ENCODE measurements at regions not wholly inside any gene's neighbourhood (a gene's known extent, or its start where the extent isn't known, plus 50 kb on each side); places are given as distances from the start of the nearest gene placed in this dataset.

DNA sequence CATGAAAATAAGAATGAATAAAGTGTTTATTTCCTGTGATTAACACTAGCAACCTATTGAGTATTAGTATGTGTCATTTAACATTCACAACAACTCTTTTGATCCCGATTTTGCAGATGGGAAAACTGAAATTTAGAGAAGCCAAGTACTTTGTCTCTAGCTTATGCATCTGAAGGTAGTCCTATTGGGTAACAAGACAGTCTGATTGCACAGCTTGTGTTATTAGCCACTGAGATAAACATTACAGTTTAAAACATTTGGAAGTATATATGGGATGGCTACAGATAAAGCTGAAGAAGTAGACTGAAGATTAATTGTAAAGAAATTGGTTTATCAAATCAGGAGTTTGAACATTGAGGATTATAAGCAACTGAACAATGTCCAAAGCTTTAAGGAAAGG lies 99.6 kb upstream of the PDE5A start:
- Mint-ChIP-seq H3K9me3 (peaks cover 0 to 3% (median 0%) of the 10 kb centered on the region in 8 donors), H3K27me3 (no peaks in the 10 kb centered on the region), H3K36me3 (no peaks in the 10 kb centered on the region), H3K4me3 (no peak overlapping the region), H3K4me1 (no peaks in the 10 kb centered on the region), H3K27ac (no peak overlapping the region)
- Histone ChIP-seq H3K27ac (ENCODE audit: low read depth, low read length) (no peak overlapping the region), H3K9me3 (ENCODE audit: control insufficient read depth in 1 of 2, low read length in 2 of 2) (no peaks in the 10 kb centered on the region), H3K4me1 (ENCODE audit: insufficient read depth, low read length) (no peaks in the 10 kb centered on the region), H3K36me3 (ENCODE audit: insufficient read depth, low read length) (no peaks in the 10 kb centered on the region), H3K27me3 (ENCODE audit: insufficient read depth, low read length) (no peaks in the 10 kb centered on the region), H3K4me3 (ENCODE audit: low read length in 2 of 2) (no peak overlapping the region)
- intact Hi-C loops (cut with micrococcal nuclease), result no loop called here
- DNase-seq, result no peak
- ChIA-PET CTCF (ENCODE audit: partially characterized antibody) (no interaction called here), POLR2A (ENCODE audit: partially characterized antibody) (no interaction called here)

DNA sequence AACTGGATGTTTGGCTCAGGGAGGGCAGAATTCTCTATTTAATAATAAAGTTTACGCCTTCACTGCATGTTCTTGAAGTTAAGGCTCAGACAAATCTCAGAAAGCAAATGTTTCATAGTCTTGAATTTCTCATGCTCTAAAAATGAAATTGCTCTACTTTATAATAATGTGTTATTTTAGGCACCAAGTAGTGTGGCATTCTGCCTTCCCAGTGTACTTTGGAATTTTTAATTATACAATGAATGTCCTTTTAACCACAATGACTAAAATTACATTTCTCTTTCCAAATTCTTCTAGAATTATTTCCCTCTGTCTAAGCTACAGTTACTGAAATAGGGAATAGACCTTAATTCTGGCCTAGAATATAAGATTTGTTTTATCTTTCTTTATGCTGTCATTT lies 97.9 kb upstream of the PDE5A start:
- ChIA-PET POLR2A (ENCODE audit: partially characterized antibody) (no interaction called here), CTCF (ENCODE audit: partially characterized antibody) (no interaction called here)
- no peak overlapping the region for H3K4me3 Mint-ChIP-seq
- Histone ChIP-seq H3K4me3 (ENCODE audit: low read length in 2 of 2) (no peak overlapping the region), H3K9me3 (ENCODE audit: control insufficient read depth in 1 of 2, low read length in 2 of 2) (no peaks in the 10 kb centered on the region), H3K36me3 (ENCODE audit: insufficient read depth, low read length) (no peaks in the 10 kb centered on the region), H3K27ac (ENCODE audit: low read depth, low read length) (no peak overlapping the region), H3K4me1 (ENCODE audit: insufficient read depth, low read length) (no peaks in the 10 kb centered on the region), H3K27me3 (ENCODE audit: insufficient read depth, low read length) (no peaks in the 10 kb centered on the region)
- peaks cover 0 to 3% (median 0%) of the 10 kb centered on the region in 8 donors for H3K9me3 Mint-ChIP-seq
- DNase-seq, result no peak
- H3K4me1 Mint-ChIP-seq, result no peaks in the 10 kb centered on the region
- no peak overlapping the region for H3K27ac Mint-ChIP-seq
- H3K27me3 Mint-ChIP-seq, result no peaks in the 10 kb centered on the region
- H3K36me3 Mint-ChIP-seq, result no peaks in the 10 kb centered on the region
- intact Hi-C loops (cut with micrococcal nuclease), result no loop called here

DNA sequence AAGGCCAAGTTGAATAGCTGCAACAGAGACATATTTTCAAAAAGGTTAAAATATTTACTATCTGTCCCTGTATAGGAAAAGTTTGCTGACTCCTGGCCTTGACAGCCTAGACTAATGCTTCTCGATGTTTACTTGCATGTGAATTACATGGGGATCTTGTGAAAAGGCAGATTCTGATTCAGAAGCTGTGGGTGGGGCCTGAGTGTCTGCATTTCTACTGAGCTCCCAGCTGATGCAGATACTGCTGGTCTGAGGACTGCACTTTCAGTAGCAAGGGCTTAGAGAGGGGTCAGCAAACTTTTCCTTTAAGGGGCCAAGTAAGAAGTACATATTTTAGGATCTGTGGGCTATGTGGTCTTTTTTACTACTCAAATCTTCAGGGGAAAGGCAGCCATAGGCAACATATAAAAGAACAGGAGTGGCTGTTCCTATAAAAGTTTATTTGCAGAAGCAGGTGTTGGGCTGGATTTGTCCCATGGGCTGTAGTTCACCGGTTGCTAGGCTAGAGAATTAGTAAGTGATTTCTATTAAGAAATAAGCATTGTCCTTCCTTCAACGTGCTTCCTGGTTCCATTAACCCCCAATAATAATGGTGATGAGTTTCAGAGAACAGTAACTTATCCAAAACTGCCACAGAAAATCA lies 97.2 kb upstream of the PDE5A start:
- no peaks in the 10 kb centered on the region for H3K4me1 ChIP-seq (ENCODE audit: insufficient read depth, low read length)
- H3K4me3 Mint-ChIP-seq, result no peak overlapping the region
- POLR2A ChIA-PET (ENCODE audit: partially characterized antibody), result no interaction called here
- no peak for DNase-seq
- H3K27me3 ChIP-seq (ENCODE audit: insufficient read depth, low read length), result no peaks in the 10 kb centered on the region
- H3K27ac ChIP-seq (ENCODE audit: low read depth, low read length), result no peak overlapping the region
- intact Hi-C loops (cut with micrococcal nuclease), result no loop called here
- no peaks in the 10 kb centered on the region for H3K36me3 Mint-ChIP-seq
- CTCF ChIA-PET (ENCODE audit: partially characterized antibody), result no interaction called here
- no peaks in the 10 kb centered on the region for H3K27me3 Mint-ChIP-seq
- no peaks in the 10 kb centered on the region for H3K4me1 Mint-ChIP-seq
- peaks cover 0 to 3% (median 0%) of the 10 kb centered on the region in 8 donors for H3K9me3 Mint-ChIP-seq
- no peaks in the 10 kb centered on the region for H3K36me3 ChIP-seq (ENCODE audit: insufficient read depth, low read length)
- no peak overlapping the region for H3K4me3 ChIP-seq (ENCODE audit: low read length in 2 of 2)
- H3K27ac Mint-ChIP-seq, result no peak overlapping the region
- no peaks in the 10 kb centered on the region for H3K9me3 ChIP-seq (ENCODE audit: control insufficient read depth in 1 of 2, low read length in 2 of 2)

DNA sequence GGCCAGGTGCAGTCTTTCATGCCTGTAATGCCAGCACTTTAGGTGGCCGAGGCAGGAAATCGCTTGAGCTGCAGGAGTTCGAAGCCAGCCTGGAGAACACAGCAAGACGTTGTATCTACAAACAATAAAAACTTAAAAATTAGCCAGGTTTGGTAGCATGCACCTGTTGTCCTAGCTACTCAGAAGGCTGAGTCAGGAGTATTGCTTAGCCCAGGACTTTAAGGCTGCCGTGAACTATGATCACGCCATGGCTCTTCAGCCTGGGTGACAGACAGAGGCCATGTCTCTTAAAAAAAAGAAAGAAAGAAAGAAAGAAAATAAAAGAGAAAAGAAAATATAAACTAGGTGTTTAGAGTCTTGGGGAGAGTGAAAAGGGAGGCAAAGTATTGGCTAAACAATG lies 96.4 kb upstream of the PDE5A start:
- Histone ChIP-seq H3K36me3 (ENCODE audit: insufficient read depth, low read length) (no peaks in the 10 kb centered on the region), H3K4me1 (ENCODE audit: insufficient read depth, low read length) (no peaks in the 10 kb centered on the region), H3K4me3 (ENCODE audit: low read length in 2 of 2) (no peak overlapping the region), H3K9me3 (ENCODE audit: control insufficient read depth in 1 of 2, low read length in 2 of 2) (no peaks in the 10 kb centered on the region), H3K27me3 (ENCODE audit: insufficient read depth, low read length) (no peaks in the 10 kb centered on the region), H3K27ac (ENCODE audit: low read depth, low read length) (no peak overlapping the region)
- POLR2A ChIA-PET (ENCODE audit: partially characterized antibody), result no interaction called here
- CTCF ChIA-PET (ENCODE audit: partially characterized antibody), result no interaction called here
- Mint-ChIP-seq H3K36me3 (no peaks in the 10 kb centered on the region), H3K27me3 (no peaks in the 10 kb centered on the region), H3K9me3 (peaks cover 0 to 6% (median 2%) of the 10 kb centered on the region in 8 donors), H3K4me3 (no peak overlapping the region), H3K4me1 (no peaks in the 10 kb centered on the region), H3K27ac (no peak overlapping the region)
- intact Hi-C loops (cut with micrococcal nuclease), result no loop called here
- DNase-seq, result no peak

DNA sequence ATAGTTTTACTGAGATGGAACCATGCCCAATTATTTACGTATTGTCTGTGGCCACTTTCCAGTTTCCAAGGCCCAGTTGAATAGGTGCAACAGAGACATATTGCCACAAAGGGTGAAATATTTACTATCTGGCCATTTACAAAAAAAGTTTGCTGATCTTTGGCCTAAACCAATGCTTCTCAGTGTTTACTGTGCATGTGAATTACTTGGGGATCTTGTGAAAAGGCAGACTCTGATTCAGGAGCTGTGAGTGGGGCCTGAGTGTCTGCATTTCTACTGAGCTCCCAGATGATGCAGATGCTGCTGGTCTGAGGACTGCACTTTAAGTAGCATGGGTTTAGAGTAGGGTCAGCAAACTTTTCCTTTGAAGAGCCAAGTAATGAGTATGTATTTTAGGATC lies 94.1 kb upstream of the PDE5A start:
- CTCF ChIA-PET (ENCODE audit: partially characterized antibody), result no interaction called here
- H3K36me3 Mint-ChIP-seq, result no peaks in the 10 kb centered on the region
- Histone ChIP-seq H3K36me3 (ENCODE audit: insufficient read depth, low read length) (no peaks in the 10 kb centered on the region), H3K9me3 (ENCODE audit: control insufficient read depth in 1 of 2, low read length in 2 of 2) (no peaks in the 10 kb centered on the region), H3K4me3 (ENCODE audit: low read length in 2 of 2) (no peak overlapping the region), H3K4me1 (ENCODE audit: insufficient read depth, low read length) (no peaks in the 10 kb centered on the region), H3K27me3 (ENCODE audit: insufficient read depth, low read length) (no peaks in the 10 kb centered on the region), H3K27ac (ENCODE audit: low read depth, low read length) (no peak overlapping the region)
- POLR2A ChIA-PET (ENCODE audit: partially characterized antibody), result no interaction called here
- H3K4me3 Mint-ChIP-seq, result no peak overlapping the region
- no peaks in the 10 kb centered on the region for H3K4me1 Mint-ChIP-seq
- H3K27ac Mint-ChIP-seq, result no peak overlapping the region
- intact Hi-C loops (cut with micrococcal nuclease), result no loop called here
- peaks cover 0 to 24% (median 15%) of the 10 kb centered on the region in 8 donors for H3K9me3 Mint-ChIP-seq
- H3K27me3 Mint-ChIP-seq, result no peaks in the 10 kb centered on the region
- no peak for DNase-seq

DNA sequence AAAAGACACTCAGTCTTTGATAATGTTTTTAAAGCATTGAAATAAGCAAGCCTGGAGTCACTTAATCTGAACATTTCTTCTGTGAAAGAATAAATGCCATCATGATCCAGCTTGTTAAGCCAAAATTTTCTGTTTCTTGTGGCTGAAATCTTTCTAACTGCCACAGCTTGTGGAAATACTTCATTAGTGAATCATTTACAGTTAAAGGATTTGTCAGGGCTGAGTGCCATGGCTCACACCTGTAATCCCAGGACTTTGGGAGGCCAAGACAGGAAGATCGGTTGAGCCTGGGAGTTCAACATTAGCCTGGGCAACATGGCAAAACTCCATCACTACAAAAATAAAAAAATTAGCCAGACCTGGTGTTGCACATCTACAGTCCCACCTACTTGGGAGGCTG lies 93.3 kb upstream of the PDE5A start:
- Histone ChIP-seq H3K9me3 (ENCODE audit: control insufficient read depth in 1 of 2, low read length in 2 of 2) (no peaks in the 10 kb centered on the region), H3K36me3 (ENCODE audit: insufficient read depth, low read length) (no peaks in the 10 kb centered on the region), H3K27me3 (ENCODE audit: insufficient read depth, low read length) (no peaks in the 10 kb centered on the region), H3K27ac (ENCODE audit: low read depth, low read length) (no peak overlapping the region), H3K4me1 (ENCODE audit: insufficient read depth, low read length) (no peaks in the 10 kb centered on the region), H3K4me3 (ENCODE audit: low read length in 2 of 2) (no peak overlapping the region)
- POLR2A ChIA-PET (ENCODE audit: partially characterized antibody), result no interaction called here
- Mint-ChIP-seq H3K4me3 (no peak overlapping the region), H3K27ac (no peak overlapping the region), H3K27me3 (no peaks in the 10 kb centered on the region), H3K36me3 (no peaks in the 10 kb centered on the region), H3K9me3 (peaks cover 0 to 29% (median 17%) of the 10 kb centered on the region in 8 donors), H3K4me1 (no peaks in the 10 kb centered on the region)
- intact Hi-C loops (cut with micrococcal nuclease), result no loop called here
- DNase-seq, result no peak
- CTCF ChIA-PET (ENCODE audit: partially characterized antibody), result no interaction called here

DNA sequence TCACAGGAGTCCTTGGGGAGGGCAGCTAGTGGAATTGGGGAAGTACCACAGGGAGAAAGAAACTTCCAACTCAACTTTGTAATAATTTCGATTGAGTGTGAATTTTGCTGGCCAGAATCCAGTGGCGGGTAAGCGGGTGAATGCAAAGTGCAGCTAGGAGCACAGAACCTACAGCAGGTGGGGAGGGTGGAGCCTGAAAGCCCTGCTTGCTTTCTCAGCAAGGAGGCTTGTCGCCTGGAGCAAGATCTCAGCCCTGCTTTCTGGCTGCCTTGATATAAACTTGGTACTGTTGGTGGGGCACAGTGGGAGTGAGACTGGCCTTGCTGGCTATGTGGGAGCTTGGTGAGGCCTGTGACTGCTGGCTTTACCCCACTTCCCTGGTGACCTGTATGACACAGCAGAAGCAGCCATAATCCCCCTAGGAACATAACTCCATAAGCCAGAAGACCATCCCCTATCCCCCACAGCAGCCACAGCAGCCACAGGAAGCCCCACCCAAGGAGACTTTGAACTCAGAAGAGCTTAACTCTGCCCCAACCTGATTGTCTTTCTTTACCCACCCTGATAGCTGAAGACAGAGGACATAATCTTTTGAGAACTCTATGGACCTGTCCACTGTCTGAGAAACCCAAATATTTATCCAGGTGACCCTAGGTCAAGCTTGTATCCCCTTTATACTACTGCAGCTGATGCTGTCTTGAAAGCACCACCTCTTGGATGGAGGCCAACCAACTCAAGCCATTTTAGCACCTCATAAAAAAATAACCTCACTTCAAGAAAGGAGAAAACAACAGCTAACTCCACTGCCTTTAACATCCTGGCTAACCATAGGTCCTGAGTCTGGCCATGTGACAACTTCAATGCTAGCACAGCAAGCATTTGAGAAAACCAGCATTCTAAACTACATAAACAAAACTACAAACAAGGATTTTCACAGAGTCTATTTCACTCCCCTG lies 87.2 kb upstream of the PDE5A start:
- peaks cover 6 to 52% (median 35%) of the 10 kb centered on the region in 8 donors for H3K9me3 Mint-ChIP-seq
- H3K27me3 Mint-ChIP-seq, result peaks cover 1 to 9% of the 10 kb centered on the region in 2 donors
- H3K27ac Mint-ChIP-seq, result peak overlapping the region in 2 of 7 donors; percentile 14 to 62
- no peaks in the 10 kb centered on the region for H3K4me1 Mint-ChIP-seq
- H3K4me3 Mint-ChIP-seq, result no peak overlapping the region
- H3K27me3 ChIP-seq (ENCODE audit: insufficient read depth, low read length), result no peaks in the 10 kb centered on the region
- intact Hi-C loops (cut with micrococcal nuclease), result no loop called here
- no peaks in the 10 kb centered on the region for H3K36me3 ChIP-seq (ENCODE audit: insufficient read depth, low read length)
- no peak overlapping the region for H3K27ac ChIP-seq (ENCODE audit: low read depth, low read length)
- H3K4me1 ChIP-seq (ENCODE audit: insufficient read depth, low read length), result no peaks in the 10 kb centered on the region
- DNase-seq, result peak in 1 of 5 donors; percentile 11
- no peaks in the 10 kb centered on the region for H3K9me3 ChIP-seq (ENCODE audit: control insufficient read depth in 1 of 2, low read length in 2 of 2)
- POLR2A ChIA-PET (ENCODE audit: partially characterized antibody), result no interaction called here
- H3K4me3 ChIP-seq (ENCODE audit: low read length in 2 of 2), result no peak overlapping the region
- H3K36me3 Mint-ChIP-seq, result peaks cover 0 to 11% of the 10 kb centered on the region in 2 donors
- CTCF ChIA-PET (ENCODE audit: partially characterized antibody), result no interaction called here
